ENCODE measurements at regions not wholly inside any gene's neighbourhood (a gene's known extent, or its start where the extent isn't known, plus 50 kb on each side); places are given as distances from the start of the nearest gene placed in this dataset.

DNA sequence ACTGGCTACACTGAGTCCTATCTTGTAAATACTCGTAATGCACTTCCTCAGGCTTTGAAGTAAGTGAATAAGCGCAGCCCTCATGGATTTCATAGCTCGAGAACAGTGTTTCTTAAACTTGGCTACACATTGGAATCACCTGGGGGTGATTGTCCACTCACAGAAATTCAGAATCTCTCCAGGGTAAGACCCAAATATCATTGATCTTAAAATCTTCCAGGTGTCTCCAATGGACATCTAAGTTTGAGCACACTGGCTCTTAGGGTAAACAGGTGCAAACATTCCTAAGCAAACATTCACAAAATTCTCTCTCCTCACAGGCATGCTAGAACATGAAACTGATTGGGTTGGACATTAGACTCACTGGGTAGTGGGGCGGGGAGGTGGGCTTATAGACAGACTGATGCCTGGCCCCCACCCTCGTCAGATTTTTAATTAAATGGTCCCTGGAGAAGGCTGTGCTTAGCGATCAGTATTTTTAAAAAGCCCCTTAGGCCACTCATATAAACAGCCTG, 279.7 kb upstream of the TBL1XR1 start:
- H3K4me2 ChIP-seq (ENCODE audit: low read depth, low read length) = no peak overlapping the region
- no peaks in the 10 kb centered on the region for H3K27me3 ChIP-seq (replicated peaks; ENCODE audit: insufficient read depth, low read length)
- H3K79me2 ChIP-seq (ENCODE audit: low read length) = no peaks in the 10 kb centered on the region
- no peak overlapping the region for H3K27ac ChIP-seq (ENCODE audit: low read length)
- no peak overlapping the region for H3K9ac ChIP-seq (ENCODE audit: low read length)
- H3K9me2 ChIP-seq (replicated peaks; ENCODE audit: insufficient read depth, low read length) = no peaks in the 10 kb centered on the region
- 0 out of 2 replicates have a peak, but pooled peaks cover 1% of the 10 kb centered on the region for H3K4me1 ChIP-seq (ENCODE audit: low read length)
- H3F3A ChIP-seq (ENCODE audit: insufficient read depth, low read length) = no peaks in the 10 kb centered on the region
- H3K36me3 ChIP-seq (replicated peaks; ENCODE audit: insufficient read depth, low read length) = no peaks in the 10 kb centered on the region
- no peak for TF ChIP-seq EZH2 (optimal IDR thresholded peaks at IDR 0.05; ENCODE audit: low read depth, low read length)
- TF ChIP-seq, protein P1, sequence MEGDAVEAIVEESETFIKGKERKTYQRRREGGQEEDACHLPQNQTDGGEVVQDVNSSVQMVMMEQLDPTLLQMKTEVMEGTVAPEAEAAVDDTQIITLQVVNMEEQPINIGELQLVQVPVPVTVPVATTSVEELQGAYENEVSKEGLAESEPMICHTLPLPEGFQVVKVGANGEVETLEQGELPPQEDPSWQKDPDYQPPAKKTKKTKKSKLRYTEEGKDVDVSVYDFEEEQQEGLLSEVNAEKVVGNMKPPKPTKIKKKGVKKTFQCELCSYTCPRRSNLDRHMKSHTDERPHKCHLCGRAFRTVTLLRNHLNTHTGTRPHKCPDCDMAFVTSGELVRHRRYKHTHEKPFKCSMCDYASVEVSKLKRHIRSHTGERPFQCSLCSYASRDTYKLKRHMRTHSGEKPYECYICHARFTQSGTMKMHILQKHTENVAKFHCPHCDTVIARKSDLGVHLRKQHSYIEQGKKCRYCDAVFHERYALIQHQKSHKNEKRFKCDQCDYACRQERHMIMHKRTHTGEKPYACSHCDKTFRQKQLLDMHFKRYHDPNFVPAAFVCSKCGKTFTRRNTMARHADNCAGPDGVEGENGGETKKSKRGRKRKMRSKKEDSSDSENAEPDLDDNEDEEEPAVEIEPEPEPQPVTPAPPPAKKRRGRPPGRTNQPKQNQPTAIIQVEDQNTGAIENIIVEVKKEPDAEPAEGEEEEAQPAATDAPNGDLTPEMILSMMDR (IDR thresholded peaks at IDR 0.05; ENCODE audit: low read length) = no peak
- no peak for TF ChIP-seq EZH2phosphoT487 (IDR thresholded peaks at IDR 0.05; ENCODE audit: low read length)
- no peak for DNase-seq
- H3K9me3 ChIP-seq (replicated peaks; ENCODE audit: insufficient read depth, low read length) = no peaks in the 10 kb centered on the region
- H2AFZ ChIP-seq (ENCODE audit: low read length) = no peak overlapping the region
- no peak overlapping the region for H3K4me3 ChIP-seq (ENCODE audit: low read length)
- H4K20me1 ChIP-seq (ENCODE audit: insufficient read depth, low read length) = no peaks in the 10 kb centered on the region

DNA sequence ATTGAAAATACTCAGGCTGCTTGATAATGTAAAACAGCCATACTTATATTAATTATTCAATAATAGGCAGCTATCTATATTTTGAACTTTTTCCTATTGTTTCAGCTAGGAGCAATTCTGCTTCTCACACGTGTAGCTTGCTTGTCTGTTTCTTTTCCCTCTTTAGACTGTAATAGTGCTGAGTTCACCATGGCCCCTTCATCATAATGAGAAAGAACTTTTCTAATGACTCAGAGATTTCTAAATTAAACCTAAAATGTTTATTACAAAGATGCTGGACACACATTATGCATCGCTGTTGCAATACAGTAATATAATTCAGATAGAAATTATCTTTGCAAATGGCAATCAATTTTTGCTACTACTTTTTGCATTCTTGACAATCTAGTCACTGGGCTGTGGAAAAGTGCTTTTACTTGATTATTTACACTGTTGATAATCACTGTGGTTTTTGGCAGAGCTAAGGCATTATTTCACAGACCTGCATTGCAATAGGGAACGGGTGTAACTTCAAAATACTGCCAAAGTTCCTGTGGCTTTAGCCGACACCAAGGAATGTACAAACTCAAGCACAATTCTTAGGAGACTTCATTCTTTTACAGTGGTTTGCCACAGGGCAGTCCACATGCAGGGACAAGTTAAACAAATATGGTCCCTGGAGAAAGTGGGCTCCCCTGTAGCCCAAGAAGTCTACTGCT, 281.0 kb upstream of the TBL1XR1 start:
- H3F3A ChIP-seq (ENCODE audit: insufficient read depth, low read length) = no peaks in the 10 kb centered on the region
- H3K4me1 ChIP-seq (ENCODE audit: low read length) = no peaks in the 10 kb centered on the region
- no peak for TF ChIP-seq EZH2phosphoT487 (IDR thresholded peaks at IDR 0.05; ENCODE audit: low read length)
- no peak for TF ChIP-seq EZH2 (optimal IDR thresholded peaks at IDR 0.05; ENCODE audit: low read depth, low read length)
- TF ChIP-seq, protein P1 (IDR thresholded peaks at IDR 0.05; ENCODE audit: low read length) = no peak
- no peaks in the 10 kb centered on the region for H3K9me3 ChIP-seq (replicated peaks; ENCODE audit: insufficient read depth, low read length)
- no peaks in the 10 kb centered on the region for H3K27me3 ChIP-seq (replicated peaks; ENCODE audit: insufficient read depth, low read length)
- H3K4me3 ChIP-seq (ENCODE audit: low read length) = no peak overlapping the region
- H4K20me1 ChIP-seq (ENCODE audit: insufficient read depth, low read length) = no peaks in the 10 kb centered on the region
- no peaks in the 10 kb centered on the region for H3K9me2 ChIP-seq (replicated peaks; ENCODE audit: insufficient read depth, low read length)
- H2AFZ ChIP-seq (ENCODE audit: low read length) = no peak overlapping the region
- H3K79me2 ChIP-seq (ENCODE audit: low read length) = no peaks in the 10 kb centered on the region
- H3K36me3 ChIP-seq (replicated peaks; ENCODE audit: insufficient read depth, low read length) = no peaks in the 10 kb centered on the region
- no peak overlapping the region for H3K9ac ChIP-seq (ENCODE audit: low read length)
- no peak overlapping the region for H3K27ac ChIP-seq (ENCODE audit: low read length)
- DNase-seq = no peak
- H3K4me2 ChIP-seq (ENCODE audit: low read depth, low read length) = no peak overlapping the region

DNA sequence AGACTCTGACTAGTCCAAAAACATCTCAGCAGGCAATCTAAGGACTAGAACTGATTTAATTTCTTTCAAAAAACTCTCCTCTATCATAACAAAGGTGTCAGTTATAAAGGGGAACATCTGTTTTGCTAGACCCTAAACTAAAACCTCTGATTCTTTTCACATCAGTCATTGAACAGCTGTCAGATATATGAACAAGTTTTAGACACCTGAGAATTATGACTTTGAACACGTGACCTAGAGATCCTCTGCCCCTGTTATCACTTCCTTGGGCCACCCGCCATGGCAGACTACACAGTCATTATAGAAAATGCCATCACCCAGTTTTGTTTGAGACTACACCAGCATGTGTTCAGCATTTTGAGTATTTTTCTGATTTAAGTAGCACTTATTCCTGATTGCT, 282.3 kb upstream of the TBL1XR1 start:
- H3K4me1 ChIP-seq (ENCODE audit: low read length) = no peaks in the 10 kb centered on the region
- H3K9me3 ChIP-seq (replicated peaks; ENCODE audit: insufficient read depth, low read length) = no peaks in the 10 kb centered on the region
- TF ChIP-seq, protein P1 (IDR thresholded peaks at IDR 0.05; ENCODE audit: low read length) = no peak
- TF ChIP-seq EZH2 (optimal IDR thresholded peaks at IDR 0.05; ENCODE audit: low read depth, low read length) (no peak), EZH2phosphoT487 (IDR thresholded peaks at IDR 0.05; ENCODE audit: low read length) (no peak)
- no peaks in the 10 kb centered on the region for H3K36me3 ChIP-seq (replicated peaks; ENCODE audit: insufficient read depth, low read length)
- H3K4me2 ChIP-seq (ENCODE audit: low read depth, low read length) = no peak overlapping the region
- no peak overlapping the region for H3K4me3 ChIP-seq (ENCODE audit: low read length)
- no peaks in the 10 kb centered on the region for H3K9me2 ChIP-seq (replicated peaks; ENCODE audit: insufficient read depth, low read length)
- H3K79me2 ChIP-seq (ENCODE audit: low read length) = no peaks in the 10 kb centered on the region
- H4K20me1 ChIP-seq (ENCODE audit: insufficient read depth, low read length) = no peaks in the 10 kb centered on the region
- DNase-seq = no peak
- H3K9ac ChIP-seq (ENCODE audit: low read length) = no peak overlapping the region
- H2AFZ ChIP-seq (ENCODE audit: low read length) = no peak overlapping the region
- H3K27ac ChIP-seq (ENCODE audit: low read length) = no peak overlapping the region
- H3F3A ChIP-seq (ENCODE audit: insufficient read depth, low read length) = no peaks in the 10 kb centered on the region
- H3K27me3 ChIP-seq (replicated peaks; ENCODE audit: insufficient read depth, low read length) = no peaks in the 10 kb centered on the region

Data from MM.1S (cell line).